ENCODE measurements at regions not wholly inside any gene's neighbourhood (a gene's known extent, or its start where the extent isn't known, plus 50 kb on each side); places are given as distances from the start of the nearest gene placed in this dataset.

- TF ChIP-seq CTCF (IDR thresholded peaks at IDR 0.05; ENCODE audit: low read depth, low read length, poor library complexity, severe bottlenecking), result no peak
- TF ChIP-seq EZH2phosphoT487 (IDR thresholded peaks at IDR 0.05; ENCODE audit: borderline replicate concordance, low read length), result no peak
Measured at GRCh38 chr15:70382009-70382749, 284.5 kb upstream of the TLE3 start.
